GM12875 (cell line): ENCODE measurements at regions not wholly inside any gene's neighbourhood (a gene's known extent, or its start where the extent isn't known, plus 50 kb on each side); places are given as distances from the start of the nearest gene placed in this dataset.

Source experiments
- H3K4me3 ChIP-seq: one replicate; pipeline ENCODE4 v1.5.1; 2011; ENCODE audit warnings: low read depth, low read length, control low read depth
- CTCF ChIP-seq: IDR thresholded peaks from 2 replicates; pipeline ENCODE4 v1.5.1; 2011; ENCODE audit warnings: low read depth, mild to moderate bottlenecking, control low read depth, inconsistent platforms, low read length, moderate library complexity, borderline replicate concordance; ENCODE audit not compliant: insufficient read depth

- no peak for TF ChIP-seq CTCF
These were observed 725.4 kb downstream of the INHBA start for GRCh38 chr7:40977533-40977932.

GRCh38 chr7:40972426-40972825, 730.5 kb downstream of the INHBA start:
- TF ChIP-seq CTCF = no peak
- no peak overlapping the region for H3K4me3 ChIP-seq

More at GRCh38 chr7:40977533-40977932, 725.4 kb downstream of the INHBA start:
- H3K4me3 ChIP-seq = no peak overlapping the region

- H3K4me3 ChIP-seq = no peak overlapping the region
- TF ChIP-seq CTCF = no peak
These were observed 733.2 kb downstream of the INHBA start for GRCh38 chr7:40969641-40970040.

DNA sequence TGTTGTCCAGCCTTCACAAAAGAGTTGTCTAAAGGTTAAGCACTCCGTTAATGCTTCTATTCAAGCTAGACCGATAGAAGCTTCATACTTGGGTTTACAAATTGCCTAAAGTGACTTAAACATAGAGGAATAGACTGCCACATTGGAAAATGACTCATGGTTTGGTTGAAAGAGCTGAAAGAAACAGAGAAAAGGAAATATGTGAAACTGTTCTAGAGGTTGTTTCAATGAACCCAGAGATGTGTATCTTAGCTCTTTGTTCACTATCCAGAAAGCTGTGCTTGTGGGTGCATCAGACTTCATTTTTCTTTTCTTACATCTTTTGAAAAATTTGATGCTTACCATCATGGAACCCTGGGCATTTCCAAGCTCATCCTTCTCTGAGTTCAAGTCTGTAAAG, 736.2 kb downstream of the INHBA start:
- H3K4me3 ChIP-seq = no peak overlapping the region
- TF ChIP-seq CTCF = no peak

DNA sequence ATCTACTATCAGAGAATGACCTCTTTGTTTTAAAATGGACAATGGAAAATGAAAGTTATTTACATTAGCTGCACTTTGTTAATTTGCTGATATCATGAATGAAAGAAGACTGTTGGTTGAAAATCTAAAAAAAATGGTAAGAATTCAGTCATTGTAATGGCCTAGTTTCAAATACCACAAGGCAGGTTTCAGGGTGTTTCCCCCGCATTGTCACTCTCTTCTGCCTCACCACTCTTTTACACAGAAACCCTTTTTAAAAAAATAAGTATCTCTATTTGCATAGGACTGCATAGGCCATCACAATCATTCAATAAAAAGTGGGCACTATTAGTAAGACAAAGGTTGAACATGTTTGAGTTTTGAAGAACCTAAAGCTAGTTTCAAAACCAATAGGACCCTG, 737.1 kb downstream of the INHBA start:
- TF ChIP-seq CTCF = no peak
- no peak overlapping the region for H3K4me3 ChIP-seq

DNA sequence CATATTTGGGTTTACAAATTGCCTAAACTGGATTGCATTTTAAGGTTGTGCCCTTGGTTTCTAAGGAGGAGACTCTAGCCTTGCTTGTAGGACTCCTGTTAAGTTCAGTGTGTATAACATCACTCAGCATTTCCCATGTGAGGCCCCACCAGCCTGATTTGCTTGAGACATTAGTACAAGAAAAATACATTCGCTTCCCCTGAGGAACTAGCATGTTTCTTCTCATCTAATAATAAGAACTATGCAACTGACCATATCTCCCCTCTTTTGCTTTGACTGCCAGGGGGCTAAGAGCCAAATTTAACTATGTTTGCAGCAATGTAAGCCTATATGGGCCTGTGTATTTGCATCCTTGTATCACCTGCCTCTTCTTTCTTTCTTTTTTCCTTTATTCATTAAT, 737.9 kb downstream of the INHBA start:
- no peak overlapping the region for H3K4me3 ChIP-seq
- TF ChIP-seq CTCF = no peak

DNA sequence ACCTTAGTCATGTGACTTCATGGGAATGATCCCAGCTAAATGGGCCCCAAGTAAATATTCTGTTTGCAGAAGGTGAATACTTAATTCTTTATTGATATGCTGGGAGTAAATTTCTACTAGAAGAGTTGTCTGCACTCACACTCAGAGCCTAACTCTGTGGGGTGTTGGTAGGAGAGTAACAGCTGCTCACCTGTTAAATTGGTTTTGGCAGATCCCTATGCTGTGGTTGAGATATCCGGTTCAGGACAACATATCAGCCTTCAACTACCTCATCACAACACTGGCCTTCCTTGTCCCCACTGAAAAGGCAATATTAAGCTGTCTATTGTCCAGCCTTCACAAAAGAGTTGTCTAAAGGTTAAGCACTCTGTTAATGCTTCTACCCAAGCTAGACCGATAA, 738.3 kb downstream of the INHBA start:
- no peak for TF ChIP-seq CTCF
- H3K4me3 ChIP-seq = no peak overlapping the region
